ENCODE measurements at regions not wholly inside any gene's neighbourhood (a gene's known extent, or its start where the extent isn't known, plus 50 kb on each side); places are given as distances from the start of the nearest gene placed in this dataset.

- Histone ChIP-seq H3K4me1 (ENCODE audit: control insufficient read depth, insufficient read depth, low read length) (no peaks in the 10 kb centered on the region), H3K36me3 (ENCODE audit: control insufficient read depth in 2 of 2, insufficient read depth in 2 of 2, low read length in 1 of 2) (no peaks in the 10 kb centered on the region), H3K27me3 (replicated peaks in 1 of 2; ENCODE audit: control insufficient read depth in 2 of 2, insufficient read depth in 2 of 2, low read length in 1 of 2) (no peaks in the 10 kb centered on the region), H3K4me3 (no peak overlapping the region), H3K9ac (ENCODE audit: control insufficient read depth, insufficient read depth, low read length) (no peak overlapping the region), H3K79me2 (ENCODE audit: control insufficient read depth, insufficient read depth, low read length) (no peaks in the 10 kb centered on the region), H2AFZ (ENCODE audit: control insufficient read depth, low read depth, low read length) (no peak overlapping the region), H3K4me2 (ENCODE audit: control insufficient read depth, insufficient read depth) (no peak overlapping the region), H3K9me3 (replicated peaks; ENCODE audit: control insufficient read depth, insufficient read depth, low read length) (no peaks in the 10 kb centered on the region; the same call in 2 of the 3 replicates), H3K27ac (ENCODE audit: control insufficient read depth, insufficient read depth) (no peak overlapping the region), H4K20me1 (ENCODE audit: control insufficient read depth, insufficient read depth) (no peaks in the 10 kb centered on the region)
- POLR2A ChIA-PET = interaction anchor here (0.7 kb wide), 1 partner anchor 28 kb away, joined by 9 read pairs; no protein-coding TSS in a partner anchor
- no peak for FAIRE-seq
- TF ChIP-seq PAX8 (IDR thresholded peaks at IDR 0.05) = no peak
- TF ChIP-seq IKZF2 (IDR thresholded peaks at IDR 0.05) = 0 out of 4 replicates have a peak, but pooled peaks have one; percentile 31 to 41
- TF ChIP-seq BACH1 (IDR thresholded peaks at IDR 0.05; ENCODE audit: borderline replicate concordance) = no peak
- peak; percentile 67; the same call in 1 of the 2 replicates for TF ChIP-seq MLLT1 (IDR thresholded peaks at IDR 0.05)
- no peak for TF ChIP-seq RB1 (IDR thresholded peaks at IDR 0.05; ENCODE audit: borderline replicate concordance)
- no peak for TF ChIP-seq MYC (IDR thresholded peaks at IDR 0.05; ENCODE audit: insufficient read depth, insufficient read length, insufficient replicate concordance, low read length, severe bottlenecking)
- TF ChIP-seq MTA2 (IDR thresholded peaks at IDR 0.05; ENCODE audit: low read depth) = peak; percentile 58
- TF ChIP-seq RUNX3 (IDR thresholded peaks at IDR 0.05; ENCODE audit: low read length) = peak; percentile 60
- in situ Hi-C loops (cut with MboI) = no loop called here
- CTCF ChIA-PET = no interaction called here
- WGBS (ENCODE audit: insufficient coverage, insufficient replicate concordance, low lambda C conversion rate, missing lambda C conversion rate) = 75% methylated on average over 2 of the region's 5 CpGs
- RAD21 ChIA-PET (ENCODE audit: unreplicated experiment) = interaction anchor here (0.7 kb wide), 1 partner anchor 230 kb away, joined by 3 read pairs; no protein-coding TSS in a partner anchor
- DNase-seq (ENCODE audit: low read depth, low spot score) = no peak
- no peak for ATAC-seq
- intact Hi-C loops (cut with micrococcal nuclease; ENCODE audit: unreplicated experiment) = no loop called here
- SMC1A ChIA-PET (ENCODE audit: uncharacterized antibody, unreplicated experiment) = interaction anchor here (0.7 to 1.7 kb wide), 7 partner anchors 16 to 403 kb away, joined by 3 to 5 read pairs (median 3); partner anchors contain the start of gene BTG1
- no TSS peak for BruUV-seq (replicated peaks)
These were observed 69.7 kb upstream of the BTG1 start for GRCh38 chr12:92215358-92215757.

All from GM12878 (cell line).